ENCODE measurements at regions not wholly inside any gene's neighbourhood (a gene's known extent, or its start where the extent isn't known, plus 50 kb on each side); places are given as distances from the start of the nearest gene placed in this dataset.

- no peak for TF ChIP-seq E4F1 (IDR thresholded peaks at IDR 0.05; ENCODE audit: borderline replicate concordance, partially characterized antibody)
- TF ChIP-seq EP300 (IDR thresholded peaks at IDR 0.05; ENCODE audit: borderline replicate concordance in 1 of 2, control insufficient read depth in 1 of 2, low read depth in 2 of 2, low read length in 2 of 2), result no peak
- no peak for TF ChIP-seq ZNF217 (IDR thresholded peaks at IDR 0.05)
- TF ChIP-seq EED (IDR thresholded peaks at IDR 0.05; ENCODE audit: low read depth), result no peak
These were observed 57.4 kb upstream of the CTNNA1 start (continued) for GRCh38 chr5:138695781-138696180.

GRCh38 chr5:138694146-138694545 lies 59.1 kb upstream of the CTNNA1 start:
- H3K27ac ChIP-seq (ENCODE audit: control insufficient read depth, insufficient read depth), result no peak overlapping the region
- no peak for ATAC-seq
- ChIA-PET RAD21 (ENCODE audit: unreplicated experiment) (interaction anchor here (0.6 kb wide), 1 partner anchor 1464 kb away, joined by 3 read pairs; no protein-coding TSS in a partner anchor), POLR2A (no interaction called here), SMC1A (ENCODE audit: uncharacterized antibody, unreplicated experiment) (no interaction called here), CTCF (no interaction called here)
- no peak overlapping the region for H3K4me2 ChIP-seq (ENCODE audit: control insufficient read depth, insufficient read depth)
- no peaks in the 10 kb centered on the region for H3K79me2 ChIP-seq (ENCODE audit: control insufficient read depth, insufficient read depth, low read length)
- H3K4me1 ChIP-seq (ENCODE audit: control insufficient read depth, insufficient read depth, low read length), result no peaks in the 10 kb centered on the region
- 78% methylated on average over 3 of the region's 3 CpGs for WGBS (ENCODE audit: insufficient coverage, insufficient replicate concordance, low lambda C conversion rate, missing lambda C conversion rate)
- H3K9me3 ChIP-seq (replicated peaks; ENCODE audit: control insufficient read depth, insufficient read depth, low read length), result no peaks in the 10 kb centered on the region; the same call in 2 of the 3 replicates
- DNase-seq (ENCODE audit: low read depth, low spot score), result no peak
- in situ Hi-C loops (cut with MboI) (no loop called here), intact Hi-C loops (cut with micrococcal nuclease; ENCODE audit: unreplicated experiment) (no loop called here)
- H3K36me3 ChIP-seq (ENCODE audit: control insufficient read depth in 2 of 2, insufficient read depth in 2 of 2, low read length in 1 of 2), result no peaks in the 10 kb centered on the region
- BruUV-seq (replicated peaks), result no TSS peak
- H4K20me1 ChIP-seq (ENCODE audit: control insufficient read depth, insufficient read depth), result no peaks in the 10 kb centered on the region
- H3K9ac ChIP-seq (ENCODE audit: control insufficient read depth, insufficient read depth, low read length), result no peak overlapping the region
- no peak overlapping the region for H2AFZ ChIP-seq (ENCODE audit: control insufficient read depth, low read depth, low read length)
- no peak overlapping the region for H3K4me3 ChIP-seq
- TF ChIP-seq BRCA1 (IDR thresholded peaks at IDR 0.05; ENCODE audit: low read depth, low read length), result no peak
- TF ChIP-seq RBBP5 (conservative IDR thresholded peaks at IDR 0.05), result no peak
- no peak for TF ChIP-seq ASH2L (IDR thresholded peaks at IDR 0.05; ENCODE audit: borderline replicate concordance, low read depth)
- no peak for TF ChIP-seq MTA2 (IDR thresholded peaks at IDR 0.05; ENCODE audit: low read depth)
- TF ChIP-seq PAX5 (IDR thresholded peaks at IDR 0.05; ENCODE audit: borderline replicate concordance, low read depth, low read length), result no peak
- no peak for TF ChIP-seq IRF3 (IDR thresholded peaks at IDR 0.05)
- TF ChIP-seq ZBED1 (IDR thresholded peaks at IDR 0.05; ENCODE audit: borderline replicate concordance), result no peak
- TF ChIP-seq POLR2AphosphoS5 (IDR thresholded peaks at IDR 0.05; ENCODE audit: low read length), result no peak
- no peaks in the 10 kb centered on the region; a peak in 1 of 4 replicates for H3K27me3 ChIP-seq (replicated peaks in 1 of 2; ENCODE audit: control insufficient read depth in 2 of 2, insufficient read depth in 2 of 2, low read length in 1 of 2)
- FAIRE-seq, result no peak

Measured in GM12878 (cell line).